Activated CD4-positive, alpha-beta T cell treated with anti-CD3 and anti-CD28 coated beads for 36 hours (primary cell): ENCODE measurements at regions not wholly inside any gene's neighbourhood (a gene's known extent, or its start where the extent isn't known, plus 50 kb on each side); places are given as distances from the start of the nearest gene placed in this dataset.

ENCODE experiments used
- ATAC-seq: fragments of 200-7000 bp; cut with Tn5 transposase; one replicate; pipeline ENCODE4 v1.10.0; 2021; ENCODE audit warnings: mild to moderate bottlenecking, moderate library complexity
- CTCF ChIA-PET: fragments of 350-600 bp; sonication (Branson Sonifier 250); formaldehyde crosslinking; loops from one replicate; lab custom pipeline; 2021; ENCODE audit warnings: antibody characterized with exemption; lab: Charles Lee
- POLR2A ChIA-PET: fragments of 350-600 bp; sonication (Branson Sonifier 250); formaldehyde crosslinking; loops from one replicate; lab custom pipeline; 2021; ENCODE audit warnings: antibody characterized with exemption, inconsistent platforms; lab: Charles Lee
- DNase-seq: peaks from one replicate; pipeline ENCODE4 v3.0.0-alpha.2; 2020
- H3K27ac Mint-ChIP-seq: one replicate; pipeline ENCODE4 v1.8.0; 2021; ENCODE audit warnings: mixed read lengths
- H3K27me3 Mint-ChIP-seq: one replicate; pipeline ENCODE4 v1.8.0; 2021; ENCODE audit warnings: mixed read lengths
- H3K36me3 Mint-ChIP-seq: one replicate; pipeline ENCODE4 v1.8.0; 2021; ENCODE audit warnings: low read depth, mixed read lengths
- H3K4me1 Mint-ChIP-seq: one replicate; pipeline ENCODE4 v1.8.0; 2021; ENCODE audit warnings: mixed read lengths
- H3K4me3 Mint-ChIP-seq: one replicate; pipeline ENCODE4 v1.8.0; 2021; ENCODE audit warnings: mild to moderate bottlenecking, moderate library complexity, mixed read lengths
- H3K9me3 Mint-ChIP-seq: one replicate; pipeline ENCODE4 v1.8.0; 2021; ENCODE audit warnings: low read depth, mixed read lengths
- intact Hi-C, 2 experiments: fragments of 100-400 bp; cut with DNase I in 1 of 2; cut with micrococcal nuclease in 1 of 2; formaldehyde crosslinking; loops; one replicate each; pipeline versions ENCODE4 v1.14.2 to v1.15.1; 2022 to 2024; cut with DNase I, micrococcal nuclease

GRCh38 chr1:56017336-56017735 is 562.0 kb downstream of the PLPP3 start:
- H3K4me3 Mint-ChIP-seq, result no peak overlapping the region

GRCh38 chr1:56003846-56004245 is 575.5 kb downstream of the PLPP3 start:
- intact Hi-C loops, result no loop called here
- H3K4me1 Mint-ChIP-seq, result no peaks in the 10 kb centered on the region
- H3K9me3 Mint-ChIP-seq, result peaks cover 2% of the 10 kb centered on the region

More at GRCh38 chr1:56017336-56017735, 562.0 kb downstream of the PLPP3 start:
- H3K9me3 Mint-ChIP-seq, result peaks cover 5% of the 10 kb centered on the region
- no peaks in the 10 kb centered on the region for H3K36me3 Mint-ChIP-seq
- DNase-seq (no peak), ATAC-seq (no peak)
- ChIA-PET POLR2A (no interaction called here), CTCF (no interaction called here)
- H3K27me3 Mint-ChIP-seq, result peaks cover 3% of the 10 kb centered on the region
- no peaks in the 10 kb centered on the region for H3K4me1 Mint-ChIP-seq
- intact Hi-C loops, result no loop called here
- H3K27ac Mint-ChIP-seq, result no peak overlapping the region

GRCh38 chr1:56002231-56002630 is 577.1 kb downstream of the PLPP3 start:
- ATAC-seq (no peak), DNase-seq (no peak)
- Mint-ChIP-seq H3K4me1 (no peaks in the 10 kb centered on the region), H3K4me3 (no peak overlapping the region), H3K9me3 (peaks cover 3% of the 10 kb centered on the region), H3K27ac (no peak overlapping the region), H3K36me3 (no peaks in the 10 kb centered on the region), H3K27me3 (no peaks in the 10 kb centered on the region)
- intact Hi-C loops, result no loop called here
- POLR2A ChIA-PET, result no interaction called here
- CTCF ChIA-PET, result no interaction called here

More at GRCh38 chr1:56003846-56004245, 575.5 kb downstream of the PLPP3 start:
- ATAC-seq (no peak), DNase-seq (no peak)
- ChIA-PET CTCF (interaction anchor here (0.6 to 0.7 kb wide), 2 partner anchors 480 to 500 kb away, joined by 3 to 4 read pairs; no protein-coding TSS in a partner anchor), POLR2A (no interaction called here)
- Mint-ChIP-seq H3K27me3 (no peaks in the 10 kb centered on the region), H3K4me3 (no peak overlapping the region), H3K27ac (no peak overlapping the region), H3K36me3 (no peaks in the 10 kb centered on the region)

- Mint-ChIP-seq H3K36me3 (no peaks in the 10 kb centered on the region), H3K4me1 (no peaks in the 10 kb centered on the region), H3K27ac (no peak overlapping the region), H3K4me3 (no peak overlapping the region), H3K9me3 (peaks cover 2% of the 10 kb centered on the region), H3K27me3 (no peaks in the 10 kb centered on the region)
- POLR2A ChIA-PET, result no interaction called here
- intact Hi-C loops, result no loop called here
- DNase-seq (no peak), ATAC-seq (no peak)
- CTCF ChIA-PET, result no interaction called here
Measured at GRCh38 chr1:56000424-56000823, 578.9 kb downstream of the PLPP3 start.

- ATAC-seq (no peak), DNase-seq (no peak)
- H3K4me3 Mint-ChIP-seq, result no peak overlapping the region
- ChIA-PET POLR2A (no interaction called here), CTCF (no interaction called here)
- no peak overlapping the region for H3K27ac Mint-ChIP-seq
- H3K36me3 Mint-ChIP-seq, result no peaks in the 10 kb centered on the region
- intact Hi-C loops, result no loop called here
- H3K9me3 Mint-ChIP-seq, result peaks cover 4% of the 10 kb centered on the region
- H3K4me1 Mint-ChIP-seq, result no peaks in the 10 kb centered on the region
- peaks cover 3% of the 10 kb centered on the region for H3K27me3 Mint-ChIP-seq
Measured at GRCh38 chr1:55997536-55997935, 581.8 kb downstream of the PLPP3 start.

GRCh38 chr1:55993646-55994318 is 585.6 kb downstream of the PLPP3 start:
- no peak overlapping the region for H3K4me3 Mint-ChIP-seq
- H3K27ac Mint-ChIP-seq, result no peak overlapping the region
- ChIA-PET CTCF (no interaction called here), POLR2A (no interaction called here)
- H3K4me1 Mint-ChIP-seq, result no peaks in the 10 kb centered on the region
- H3K9me3 Mint-ChIP-seq, result peaks cover 3% of the 10 kb centered on the region
- peaks cover 3% of the 10 kb centered on the region for H3K27me3 Mint-ChIP-seq
- no peak for ATAC-seq
- DNase-seq, result no peak
- H3K36me3 Mint-ChIP-seq, result no peaks in the 10 kb centered on the region
- intact Hi-C loops, result no loop called here

- no peaks in the 10 kb centered on the region for H3K4me1 Mint-ChIP-seq
- ChIA-PET POLR2A (no interaction called here), CTCF (no interaction called here)
- intact Hi-C loops, result no loop called here
- peaks cover 3% of the 10 kb centered on the region for H3K27me3 Mint-ChIP-seq
- H3K36me3 Mint-ChIP-seq, result no peaks in the 10 kb centered on the region
- H3K4me3 Mint-ChIP-seq, result no peak overlapping the region
- no peaks in the 10 kb centered on the region for H3K9me3 Mint-ChIP-seq
- DNase-seq (no peak), ATAC-seq (no peak)
- no peak overlapping the region for H3K27ac Mint-ChIP-seq
Measured at GRCh38 chr1:55990007-55990406, 589.4 kb downstream of the PLPP3 start.

GRCh38 chr1:55988963-55989452 is 590.4 kb downstream of the PLPP3 start:
- H3K9me3 Mint-ChIP-seq, result no peaks in the 10 kb centered on the region
- CTCF ChIA-PET, result no interaction called here
- POLR2A ChIA-PET, result no interaction called here
- intact Hi-C loops, result no loop called here
- H3K4me3 Mint-ChIP-seq, result no peak overlapping the region
- H3K27me3 Mint-ChIP-seq, result no peaks in the 10 kb centered on the region
- no peak overlapping the region for H3K27ac Mint-ChIP-seq
- ATAC-seq, result no peak
- no peaks in the 10 kb centered on the region for H3K4me1 Mint-ChIP-seq
- DNase-seq, result no peak
- no peaks in the 10 kb centered on the region for H3K36me3 Mint-ChIP-seq

GRCh38 chr1:55987491-55988249 is 591.7 kb downstream of the PLPP3 start:
- no peak for DNase-seq
- ChIA-PET POLR2A (no interaction called here), CTCF (no interaction called here)
- Mint-ChIP-seq H3K27me3 (no peaks in the 10 kb centered on the region), H3K4me3 (no peak overlapping the region), H3K4me1 (no peaks in the 10 kb centered on the region), H3K27ac (no peak overlapping the region), H3K36me3 (no peaks in the 10 kb centered on the region), H3K9me3 (no peaks in the 10 kb centered on the region)
- ATAC-seq, result no peak
- intact Hi-C loops, result no loop called here

GRCh38 chr1:55986003-55986402 is 593.4 kb downstream of the PLPP3 start:
- Mint-ChIP-seq H3K27ac (no peak overlapping the region), H3K4me1 (no peaks in the 10 kb centered on the region), H3K9me3 (no peaks in the 10 kb centered on the region), H3K36me3 (no peaks in the 10 kb centered on the region), H3K27me3 (no peaks in the 10 kb centered on the region), H3K4me3 (no peak overlapping the region)
- no peak for DNase-seq
- intact Hi-C loops, result no loop called here
- ATAC-seq, result no peak
- ChIA-PET POLR2A (no interaction called here), CTCF (no interaction called here)

GRCh38 chr1:55981010-55981650 is 598.2 kb downstream of the PLPP3 start:
- intact Hi-C loops, result no loop called here

More at GRCh38 chr1:55981010-55981650, 598.2 kb downstream of the PLPP3 start:
- POLR2A ChIA-PET, result interaction anchor here (0.6 kb wide), 1 partner anchor 1091 kb away, joined by 3 read pairs; no protein-coding TSS in a partner anchor
- CTCF ChIA-PET, result no interaction called here
- Mint-ChIP-seq H3K4me3 (no peak overlapping the region), H3K36me3 (no peaks in the 10 kb centered on the region), H3K4me1 (no peaks in the 10 kb centered on the region), H3K27me3 (no peaks in the 10 kb centered on the region), H3K9me3 (peaks cover 2% of the 10 kb centered on the region), H3K27ac (no peak overlapping the region)
- DNase-seq (no peak), ATAC-seq (no peak)
